IMR-90 (cell line): ENCODE measurements at regions not wholly inside any gene's neighbourhood (a gene's known extent, or its start where the extent isn't known, plus 50 kb on each side); places are given as distances from the start of the nearest gene placed in this dataset.

ENCODE experiments used
- ATAC-seq: fragments of 200-7000 bp; cut with Tn5 transposase; 2 replicates; pipeline ENCODE4 v1.9.1; 2020; ENCODE audit warnings: low read depth, mild to moderate bottlenecking, moderate library complexity
- BruUV-seq: library from RNA; stranded (reverse); fragments of 400-500 nt; replicated peaks from 2 replicates; lab custom pipeline; 2021; lab: Mats Ljungman, UMichigan
- CTCF ChIA-PET: fragments of 300-600 bp; formaldehyde crosslinking; extraction: SDS; loops from one replicate; lab custom pipeline; 2021; ENCODE audit warnings: antibody characterized with exemption; lab: Yijun Ruan, JAX
- POLR2A ChIA-PET: fragments of 300-600 bp; sonication (Branson Sonifier 250); formaldehyde crosslinking; loops from one replicate; lab custom pipeline; 2022; ENCODE audit warnings: antibody characterized with exemption; ENCODE audit not compliant: unreplicated experiment; lab: Charles Lee
- DNase-seq: peaks from one replicate; pipeline ENCODE4 v3.0.0; 2013
- H2AFZ ChIP-seq: replicated peaks from 2 replicates; pipeline ENCODE3; 2013; ENCODE audit warnings: low read length, mild to moderate bottlenecking; ENCODE audit not compliant: poor library complexity
- H2AK5ac ChIP-seq: 2 replicates; pipeline ENCODE4 v1.6.1; 2013; ENCODE audit warnings: low read depth, low read length, inconsistent platforms
- H2AK9ac ChIP-seq: replicated peaks from 2 replicates; pipeline ENCODE3; 2013; ENCODE audit warnings: mild to moderate bottlenecking, low read depth, low read length, moderate library complexity; ENCODE audit not compliant: poor library complexity
- H2BK120ac ChIP-seq: 2 replicates; pipeline ENCODE4 v1.6.1; 2013; ENCODE audit warnings: low read depth, low read length, inconsistent platforms
- H2BK15ac ChIP-seq: 3 replicates; pipeline ENCODE4 v1.6.1; 2013; ENCODE audit warnings: low read depth, low read length, inconsistent platforms
- H2BK20ac ChIP-seq: 2 replicates; pipeline ENCODE4 v1.6.1; 2013; ENCODE audit warnings: low read depth, mild to moderate bottlenecking, inconsistent platforms, low read length, moderate library complexity
- H2BK5ac ChIP-seq: 2 replicates; pipeline ENCODE4 v1.6.1; 2013; ENCODE audit warnings: mild to moderate bottlenecking, low read depth, low read length, inconsistent platforms; ENCODE audit not compliant: poor library complexity, severe bottlenecking
- H3K14ac ChIP-seq: replicated peaks from 2 replicates; pipeline ENCODE4 v1.6.1; 2013; ENCODE audit warnings: low read depth, low read length, inconsistent platforms
- H3K18ac ChIP-seq: 2 replicates; pipeline ENCODE4 v1.6.1; 2013; ENCODE audit warnings: low read depth, low read length, control low read depth
- H3K23ac ChIP-seq: 2 replicates; pipeline ENCODE4 v1.6.1; 2013; ENCODE audit warnings: low read depth, low read length, inconsistent platforms
- H3K27ac ChIP-seq: 2 replicates; pipeline ENCODE4 v1.5.1; 2013; ENCODE audit warnings: mild to moderate bottlenecking, control low read depth, low read length; ENCODE audit not compliant: insufficient read depth
- H3K27me3 ChIP-seq: 2 replicates; pipeline ENCODE4 v1.6.1; 2013; ENCODE audit warnings: low read length; ENCODE audit not compliant: control insufficient read depth, insufficient read depth
- H3K36me3 ChIP-seq: 2 replicates; pipeline ENCODE4 v1.6.1; 2013; ENCODE audit warnings: low read length, mixed read lengths; ENCODE audit not compliant: control insufficient read depth, insufficient read depth
- H3K4ac ChIP-seq: 2 replicates; pipeline ENCODE4 v1.6.1; 2013; ENCODE audit warnings: low read depth, low read length, inconsistent platforms
- H3K4me1 ChIP-seq: 2 replicates; pipeline ENCODE4 v1.6.1; 2013; ENCODE audit warnings: low read length, mixed read lengths; ENCODE audit not compliant: control insufficient read depth, insufficient read depth
- H3K4me2 ChIP-seq: 2 replicates; pipeline ENCODE4 v1.6.1; 2013; ENCODE audit warnings: low read depth, mild to moderate bottlenecking, control low read depth, low read length, moderate library complexity
- H3K4me3 ChIP-seq: 2 replicates; pipeline ENCODE4 v1.5.1; 2013; ENCODE audit warnings: low read depth, mild to moderate bottlenecking, control low read depth, low read length, moderate library complexity; ENCODE audit not compliant: insufficient read depth
- H3K56ac ChIP-seq: 2 replicates; pipeline ENCODE4 v1.6.1; 2013; ENCODE audit warnings: low read length, inconsistent platforms; ENCODE audit not compliant: insufficient read depth; ENCODE audit errors: extremely low read depth
- H3K79me1 ChIP-seq, 2 experiments: 2 replicates each; pipeline ENCODE4 v1.6.1; 2013; ENCODE audit warnings: low read length in 2 of 2, inconsistent platforms in 1 of 2, low read depth in 1 of 2
- H3K9ac ChIP-seq: 2 replicates; pipeline ENCODE4 v1.6.1; 2013; ENCODE audit warnings: low read depth, low read length, control low read depth
- H3K9me1 ChIP-seq: 2 replicates; pipeline ENCODE4 v1.6.1; 2013; ENCODE audit warnings: low read length, inconsistent platforms; ENCODE audit not compliant: insufficient read depth
- H3K9me3 ChIP-seq: 2 replicates; pipeline ENCODE4 v1.6.1; 2013; ENCODE audit warnings: low read length; ENCODE audit not compliant: control insufficient read depth, insufficient read depth
- H4K20me1 ChIP-seq: 2 replicates; pipeline ENCODE4 v1.6.1; 2013; ENCODE audit warnings: low read length, inconsistent platforms; ENCODE audit not compliant: insufficient read depth
- H4K5ac ChIP-seq: 2 replicates; pipeline ENCODE4 v1.6.1; 2013; ENCODE audit warnings: mild to moderate bottlenecking, low read depth, low read length, control low read depth
- H4K8ac ChIP-seq, 2 experiments: 2 replicates each; pipeline ENCODE4 v1.6.1; 2013; ENCODE audit warnings: low read depth in 2 of 2, low read length in 2 of 2, control low read depth in 1 of 2, inconsistent platforms in 1 of 2
- H4K91ac ChIP-seq: 2 replicates; pipeline ENCODE4 v1.6.1; 2013; ENCODE audit warnings: low read depth, low read length, inconsistent platforms; ENCODE audit not compliant: insufficient read depth
- CTCF ChIP-seq: conservative IDR thresholded peaks from 2 replicates; pipeline ENCODE4 v1.5.1; 2012; ENCODE audit warnings: mild to moderate bottlenecking, low read depth, low read length, improper control_type of control experiment
- MXI1 ChIP-seq: IDR thresholded peaks from 2 replicates; pipeline ENCODE4 v1.6.1; 2012; ENCODE audit warnings: low read depth, mild to moderate bottlenecking, low read length, moderate library complexity, borderline replicate concordance
- POLR2A ChIP-seq: IDR thresholded peaks from 2 replicates; pipeline ENCODE4 v1.6.1; 2012; ENCODE audit warnings: mild to moderate bottlenecking, low read depth, low read length
- RAD21 ChIP-seq: IDR thresholded peaks from 2 replicates; pipeline ENCODE4 v1.6.1; 2012; ENCODE audit warnings: low read length, improper control_type of control experiment
- SMC3 ChIP-seq: fragments of 150-350 bp; IDR thresholded peaks from 2 replicates; pipeline ENCODE4 v1.6.1; 2016; ENCODE audit warnings: low read depth, mild to moderate bottlenecking, antibody characterized with exemption, low read length, moderate library complexity
- WGBS, 2 experiments: methylation state at CpG; one replicate each; pipeline versions ENCODE4 v1.1.5 to v1.1.7; 2013; ENCODE audit warnings: missing lambda C conversion rate in 2 of 2; ENCODE audit not compliant: insufficient read length in 1 of 2; ENCODE audit errors: extremely low coverage in 2 of 2; 5-methylcytosine and 5-hydroxymethylcytosine counted together
- dilution Hi-C: fragments of 300-500 bp; cut with HindIII; formaldehyde crosslinking; loops from one replicate; pipeline ENCODE4 v1.14.3; 2018; ENCODE audit warnings: low sequenced_read_pairs; ENCODE audit not compliant: unreplicated experiment
- in situ Hi-C: fragments of 300-500 bp; cut with MboI; formaldehyde crosslinking; loops from 3 replicates; pipeline ENCODE4 v1.14.3; 2019; ENCODE audit warnings: low sequenced_read_pairs, inconsistent platforms, mixed read lengths
- intact Hi-C: fragments of 100-400 bp; cut with micrococcal nuclease; formaldehyde crosslinking; loops from 2 replicates; pipeline ENCODE4 v1.10.0; 2022

GRCh38 chr7:149662591-149663095, 110.7 kb downstream of the ZNF467 start:
- no TSS peak for BruUV-seq

More at GRCh38 chr7:149662591-149663095, 110.7 kb downstream of the ZNF467 start:
- Histone ChIP-seq H4K20me1 (no peaks in the 10 kb centered on the region), H3K23ac (no peak overlapping the region), H2AK5ac (no peak overlapping the region), H3K36me3 (no peaks in the 10 kb centered on the region), H2AFZ (peak overlapping the region; percentile 23), H3K18ac (no peak overlapping the region), H4K5ac (no peak overlapping the region), H2BK15ac (no peak overlapping the region), H2BK20ac (no peak overlapping the region), H3K4me2 (no peak overlapping the region), H3K56ac (no peak overlapping the region), H3K14ac (no peak overlapping the region), H4K8ac (no peak overlapping the region), H3K9ac (no peak overlapping the region), H3K4ac (no peak overlapping the region), H3K79me1 (no peaks in the 10 kb centered on the region), H3K9me3 (no peaks in the 10 kb centered on the region), H3K9me1 (no peaks in the 10 kb centered on the region), H3K27me3 (peaks cover 2% of the 10 kb centered on the region; the same call in 1 of the 2 replicates), H3K27ac (no peak overlapping the region), H4K91ac (no peak overlapping the region), H3K4me1 (no peaks in the 10 kb centered on the region), H3K4me3 (no peak overlapping the region), H2BK120ac (no peak overlapping the region), H2BK5ac (no peak overlapping the region), H2AK9ac (no peak overlapping the region)
- CTCF ChIA-PET, result interaction anchor here (0.6 to 1.8 kb wide), 3 partner anchors 9 to 79 kb away, joined by 3 to 11 read pairs (median 8); no protein-coding TSS in a partner anchor
- in situ Hi-C loops, result loop anchor here (10.0 kb wide), 1 partner anchor 82 kb away; no protein-coding TSS in a partner anchor
- POLR2A ChIA-PET, result no interaction called here
- peak; percentile 49 for TF ChIP-seq RAD21
- TF ChIP-seq MXI1, result no peak
- TF ChIP-seq POLR2A, result no peak
- TF ChIP-seq CTCF, result peak; percentile 55
- TF ChIP-seq SMC3, result peak; percentile 46
- ATAC-seq (peak; percentile 91), DNase-seq (peak; percentile 44)
- intact Hi-C loops, result loop anchor here (1.0 kb wide), 1 partner anchor 80 kb away; no protein-coding TSS in a partner anchor
- dilution Hi-C loops, result no loop called here
- WGBS, 2 experiments, result 37% methylated on average over 2 of the region's 5 CpGs; no CpG with 5 or more reads in 1 of the 2 experiments
